Rectal smooth muscle tissue (tissue), 1 donor: ENCODE measurements at regions not wholly inside any gene's neighbourhood (a gene's known extent, or its start where the extent isn't known, plus 50 kb on each side); places are given as distances from the start of the nearest gene placed in this dataset.

Experiments used
- H3K27ac ChIP-seq: one replicate; pipeline ENCODE4 v1.7.0; 2013; ENCODE audit warnings: low read depth, low read length, inconsistent platforms
- H3K27me3 ChIP-seq: one replicate; pipeline ENCODE4 v1.7.0; 2013; ENCODE audit warnings: low read length; ENCODE audit not compliant: control insufficient read depth, insufficient read depth
- H3K36me3 ChIP-seq: one replicate; pipeline ENCODE4 v1.7.0; 2013; ENCODE audit warnings: low read length; ENCODE audit not compliant: control insufficient read depth, insufficient read depth
- H3K4me1 ChIP-seq: one replicate; pipeline ENCODE4 v1.7.0; 2013; ENCODE audit warnings: low read length; ENCODE audit not compliant: control insufficient read depth, insufficient read depth
- H3K4me3 ChIP-seq: one replicate; pipeline ENCODE4 v1.7.0; 2013; ENCODE audit warnings: low read length
- H3K9ac ChIP-seq: one replicate; pipeline ENCODE4 v1.7.0; 2013; ENCODE audit warnings: low read length

DNA sequence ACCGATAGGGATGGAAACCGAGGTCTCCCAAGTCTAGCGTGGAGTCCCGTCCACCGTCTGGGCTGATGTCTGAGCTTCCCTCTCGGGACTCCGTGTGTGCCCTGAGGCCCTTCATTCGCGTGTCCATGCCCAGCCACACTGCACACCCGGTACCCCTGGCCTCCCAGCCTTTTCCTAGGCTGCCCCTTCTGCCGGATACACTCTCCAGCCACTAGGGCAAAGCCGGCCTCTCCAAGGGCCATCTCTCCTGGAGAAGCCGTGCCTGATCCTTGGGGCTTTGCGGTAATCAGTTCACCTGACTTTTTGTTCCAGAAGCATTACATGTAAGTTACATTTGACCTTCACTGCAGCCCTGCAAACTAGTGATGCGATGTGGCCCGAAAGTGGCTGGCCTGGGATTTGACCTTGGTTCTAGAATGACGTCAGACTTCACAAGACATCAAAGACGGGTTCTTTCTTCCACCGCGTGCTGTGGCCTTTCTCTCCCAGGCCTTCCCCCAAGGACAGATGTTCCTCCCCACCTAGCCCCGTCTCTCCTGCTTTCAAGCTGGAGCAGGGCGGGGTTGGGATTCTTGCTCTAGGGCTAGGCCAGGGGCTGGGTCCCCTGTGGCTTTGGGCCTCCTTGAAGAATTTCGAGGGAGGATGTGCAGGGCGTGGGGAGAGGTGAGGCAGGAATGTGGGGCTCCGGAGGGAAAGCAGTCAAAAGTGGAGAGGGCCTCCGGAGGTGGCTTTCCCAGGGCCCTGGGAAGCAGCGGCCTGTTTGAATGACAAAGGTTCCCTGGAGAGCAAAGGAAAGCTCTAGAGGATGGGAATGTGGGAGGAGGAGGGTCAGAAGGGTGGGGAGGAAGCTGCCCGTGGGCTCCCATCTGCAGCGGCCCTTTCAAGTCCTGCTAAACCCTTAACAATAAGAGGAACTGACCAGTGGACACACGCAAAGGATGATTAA, 49.7 kb upstream of the SLC2A1 start:
- H3K36me3 ChIP-seq, result no peaks in the 10 kb centered on the region
- H3K27ac ChIP-seq, result no peak overlapping the region
- H3K9ac ChIP-seq, result no peak overlapping the region
- H3K4me3 ChIP-seq, result no peak overlapping the region
- H3K4me1 ChIP-seq, result no peaks in the 10 kb centered on the region
- no peaks in the 10 kb centered on the region for H3K27me3 ChIP-seq
